ENCODE measurements at regions not wholly inside any gene's neighbourhood (a gene's known extent, or its start where the extent isn't known, plus 50 kb on each side); places are given as distances from the start of the nearest gene placed in this dataset.

GRCh38 chr9:95750725-95751519 is 124.6 kb upstream of the ERCC6L2 start:
- no peaks in the 10 kb centered on the region for H3K36me3 ChIP-seq (ENCODE audit: insufficient read depth, low read length)
- no peaks in the 10 kb centered on the region for H3K79me2 ChIP-seq (ENCODE audit: insufficient read depth, low read length)
- TF ChIP-seq EZH2phosphoT487 (IDR thresholded peaks at IDR 0.05; ENCODE audit: borderline replicate concordance) (no peak), CTCF (conservative IDR thresholded peaks at IDR 0.05; ENCODE audit: low read length) (no peak)
- peak overlapping the region; percentile 47 for H3K4me3 ChIP-seq (ENCODE audit: low read length, poor library complexity, severe bottlenecking)
- H3K4me1 ChIP-seq (ENCODE audit: insufficient read depth, low read length, poor library complexity, severe bottlenecking), result peaks cover 70% of the 10 kb centered on the region
- H3K9ac ChIP-seq (ENCODE audit: low read depth, low read length, poor library complexity, severe bottlenecking), result peak overlapping the region; percentile 44
- no peaks in the 10 kb centered on the region for H3K9me2 ChIP-seq (replicated peaks; ENCODE audit: low read depth, low read length)
- no peaks in the 10 kb centered on the region for H3K27me3 ChIP-seq (ENCODE audit: insufficient read depth, low read length, poor library complexity, severe bottlenecking)
- H3K4me2 ChIP-seq (ENCODE audit: low read depth, low read length, poor library complexity, severe bottlenecking), result peak overlapping the region; percentile 64
- peaks cover 11% of the 10 kb centered on the region for H3F3A ChIP-seq (ENCODE audit: low read depth)
- H4K20me1 ChIP-seq (ENCODE audit: insufficient read depth, low read length, poor library complexity, severe bottlenecking), result no peaks in the 10 kb centered on the region
- H3K9me3 ChIP-seq (ENCODE audit: insufficient read depth, low read depth, low read length), result no peaks in the 10 kb centered on the region
- no peak overlapping the region for H2AFZ ChIP-seq (ENCODE audit: low read length)

GRCh38 chr9:95749493-95749892 is 126.0 kb upstream of the ERCC6L2 start:
- Histone ChIP-seq H3F3A (ENCODE audit: low read depth) (peaks cover 11% of the 10 kb centered on the region), H3K4me3 (ENCODE audit: low read length, poor library complexity, severe bottlenecking) (no peak overlapping the region), H3K36me3 (ENCODE audit: insufficient read depth, low read length) (no peaks in the 10 kb centered on the region), H4K20me1 (ENCODE audit: insufficient read depth, low read length, poor library complexity, severe bottlenecking) (no peaks in the 10 kb centered on the region), H3K9ac (ENCODE audit: low read depth, low read length, poor library complexity, severe bottlenecking) (no peak overlapping the region), H3K9me3 (ENCODE audit: insufficient read depth, low read depth, low read length) (no peaks in the 10 kb centered on the region), H3K27me3 (ENCODE audit: insufficient read depth, low read length, poor library complexity, severe bottlenecking) (no peaks in the 10 kb centered on the region), H2AFZ (ENCODE audit: low read length) (no peak overlapping the region), H3K4me2 (ENCODE audit: low read depth, low read length, poor library complexity, severe bottlenecking) (no peak overlapping the region), H3K79me2 (ENCODE audit: insufficient read depth, low read length) (no peaks in the 10 kb centered on the region), H3K9me2 (replicated peaks; ENCODE audit: low read depth, low read length) (no peaks in the 10 kb centered on the region), H3K4me1 (ENCODE audit: insufficient read depth, low read length, poor library complexity, severe bottlenecking) (peaks cover 59% of the 10 kb centered on the region)
- TF ChIP-seq EZH2phosphoT487 (IDR thresholded peaks at IDR 0.05; ENCODE audit: borderline replicate concordance) (no peak), CTCF (conservative IDR thresholded peaks at IDR 0.05; ENCODE audit: low read length) (no peak)

- Histone ChIP-seq H2AFZ (ENCODE audit: low read length) (no peak overlapping the region), H3K36me3 (ENCODE audit: insufficient read depth, low read length) (no peaks in the 10 kb centered on the region), H3K4me3 (ENCODE audit: low read length, poor library complexity, severe bottlenecking) (no peak overlapping the region), H3K79me2 (ENCODE audit: insufficient read depth, low read length) (no peaks in the 10 kb centered on the region), H3K4me1 (ENCODE audit: insufficient read depth, low read length, poor library complexity, severe bottlenecking) (peaks cover 32% of the 10 kb centered on the region), H3K27me3 (ENCODE audit: insufficient read depth, low read length, poor library complexity, severe bottlenecking) (no peaks in the 10 kb centered on the region), H3K9me2 (replicated peaks; ENCODE audit: low read depth, low read length) (no peaks in the 10 kb centered on the region), H3F3A (ENCODE audit: low read depth) (no peaks in the 10 kb centered on the region), H4K20me1 (ENCODE audit: insufficient read depth, low read length, poor library complexity, severe bottlenecking) (no peaks in the 10 kb centered on the region), H3K4me2 (ENCODE audit: low read depth, low read length, poor library complexity, severe bottlenecking) (no peak overlapping the region), H3K9ac (ENCODE audit: low read depth, low read length, poor library complexity, severe bottlenecking) (no peak overlapping the region), H3K9me3 (ENCODE audit: insufficient read depth, low read depth, low read length) (no peaks in the 10 kb centered on the region)
- TF ChIP-seq EZH2phosphoT487 (IDR thresholded peaks at IDR 0.05; ENCODE audit: borderline replicate concordance) (no peak), CTCF (conservative IDR thresholded peaks at IDR 0.05; ENCODE audit: low read length) (no peak)
Measured at GRCh38 chr9:95746408-95747180, 128.9 kb upstream of the ERCC6L2 start.
